GM23338 (cell line): ENCODE measurements at regions not wholly inside any gene's neighbourhood (a gene's known extent, or its start where the extent isn't known, plus 50 kb on each side); places are given as distances from the start of the nearest gene placed in this dataset.
A peak's percentile ranks its signal among the peaks of the same experiment; 100 is the strongest.

Experiments used
- ATAC-seq: fragments of 200-7000 bp; cut with Tn5 transposase; 3 replicates; pipeline ENCODE4 v1.9.1; 2020
- DNase-seq: peaks from one replicate; pipeline ENCODE4 v3.0.0-alpha.2; 2015; ENCODE audit warnings: low spot score
- H2AFZ ChIP-seq: fragments of 200-600 bp; sonication (generic); 2 replicates; pipeline ENCODE4 v1.8.0; 2016; ENCODE audit warnings: antibody characterized with exemption, mild to moderate bottlenecking, moderate library complexity
- H3F3A ChIP-seq: fragments of 200-600 bp; sonication (generic); replicated peaks from 2 replicates; pipeline ENCODE4 v1.8.0; 2017; ENCODE audit warnings: antibody characterized with exemption, mixed run types, low read depth
- H3K27ac ChIP-seq: fragments of 200-600 bp; sonication (generic); 2 replicates; pipeline ENCODE4 v1.6.1; 2016; ENCODE audit warnings: low read depth
- H3K27me3 ChIP-seq: fragments of 200-600 bp; sonication (generic); 2 replicates; pipeline ENCODE4 v1.8.0; 2016; ENCODE audit warnings: mild to moderate bottlenecking, mixed run types, moderate library complexity; ENCODE audit not compliant: insufficient read depth
- H3K36me3 ChIP-seq: fragments of 200-600 bp; sonication (generic); 2 replicates; pipeline ENCODE4 v1.8.0; 2016; ENCODE audit warnings: mild to moderate bottlenecking; ENCODE audit not compliant: insufficient read depth
- H3K4me1 ChIP-seq: fragments of 200-600 bp; sonication (generic); 2 replicates; pipeline ENCODE4 v1.8.0; 2016; ENCODE audit warnings: mild to moderate bottlenecking, moderate library complexity; ENCODE audit not compliant: insufficient read depth
- H3K4me2 ChIP-seq: fragments of 200-600 bp; sonication (generic); 2 replicates; pipeline ENCODE4 v1.7.1; 2017; ENCODE audit warnings: mixed run types
- H3K4me3 ChIP-seq: fragments of 200-600 bp; sonication (generic); 2 replicates; pipeline ENCODE4 v1.6.1; 2016; ENCODE audit warnings: mixed run types
- H3K79me2 ChIP-seq: fragments of 200-600 bp; sonication (generic); replicated peaks from 2 replicates; pipeline ENCODE4 v1.8.0; 2017; ENCODE audit warnings: mild to moderate bottlenecking; ENCODE audit not compliant: insufficient read depth
- H3K9me2 ChIP-seq: fragments of 200-600 bp; sonication (generic); 2 replicates; pipeline ENCODE4 v1.8.0; 2017; ENCODE audit not compliant: insufficient read depth
- H4K20me1 ChIP-seq: fragments of 200-600 bp; sonication (generic); replicated peaks from 2 replicates; pipeline ENCODE4 v1.8.0; 2017; ENCODE audit warnings: mild to moderate bottlenecking; ENCODE audit not compliant: insufficient read depth
- H3K27ac Mint-ChIP-seq: 2 replicates; pipeline ENCODE4 v1.8.0; 2020; ENCODE audit warnings: inconsistent platforms, mild to moderate bottlenecking, moderate library complexity, mixed read lengths
- H3K27me3 Mint-ChIP-seq: 3 replicates; pipeline ENCODE4 v1.8.0; 2022; ENCODE audit warnings: low read depth, mild to moderate bottlenecking, moderate library complexity, mixed read lengths, inconsistent platforms; ENCODE audit not compliant: insufficient read depth, poor library complexity
- H3K36me3 Mint-ChIP-seq: 3 replicates; pipeline ENCODE4 v1.8.0; 2021; ENCODE audit warnings: low read depth, mild to moderate bottlenecking, inconsistent platforms, moderate library complexity, mixed read lengths
- H3K4me1 Mint-ChIP-seq: 3 replicates; pipeline ENCODE4 v1.8.0; 2020; ENCODE audit warnings: mild to moderate bottlenecking, inconsistent platforms, mixed read lengths
- H3K4me3 Mint-ChIP-seq: 3 replicates; pipeline ENCODE4 v1.8.0; 2021; ENCODE audit warnings: moderate library complexity, mild to moderate bottlenecking, inconsistent platforms, mixed read lengths
- H3K9me3 Mint-ChIP-seq: 3 replicates; pipeline ENCODE4 v1.8.0; 2020; ENCODE audit warnings: moderate library complexity, mild to moderate bottlenecking, inconsistent platforms, mixed read lengths
- CTCF ChIP-seq, 2 experiments: fragments of 200-600 bp in 1 of 2; sonication (generic) in 1 of 2; conservative IDR thresholded peaks; 2 replicates each; pipeline versions ENCODE4 v1.5.1 to v1.6.1; 2016 to 2017; ENCODE audit warnings: antibody characterized with exemption in 2 of 2, low read depth in 2 of 2, mild to moderate bottlenecking in 2 of 2, moderate library complexity in 1 of 2
- ETS1 ChIP-seq: IDR thresholded peaks from 2 replicates; pipeline ENCODE4 v1.6.1; 2016; ENCODE audit warnings: antibody characterized with exemption
- EZH2 ChIP-seq: fragments of 200-600 bp; sonication (generic); IDR thresholded peaks from one replicate; pipeline ENCODE4 v1.8.0; 2017; ENCODE audit warnings: antibody characterized with exemption, mild to moderate bottlenecking, low read depth; ENCODE audit not compliant: unreplicated experiment
- EZH2phosphoT487 ChIP-seq: fragments of 200-600 bp; sonication (generic); IDR thresholded peaks from one replicate; pipeline ENCODE4 v1.8.1; 2018; ENCODE audit warnings: antibody characterized with exemption; ENCODE audit not compliant: unreplicated experiment
- JUNB ChIP-seq: IDR thresholded peaks from one replicate; pipeline ENCODE4 v1.6.1; 2016; ENCODE audit warnings: antibody characterized with exemption; ENCODE audit not compliant: unreplicated experiment
- NANOG ChIP-seq: IDR thresholded peaks from 2 replicates; pipeline ENCODE4 v1.6.1; 2016; ENCODE audit warnings: antibody characterized with exemption, borderline replicate concordance
- POLR2AphosphoS5 ChIP-seq: IDR thresholded peaks from 2 replicates; pipeline ENCODE4 v1.6.1; 2016; ENCODE audit warnings: antibody characterized with exemption, low read depth
- STAT1 ChIP-seq: IDR thresholded peaks from one replicate; pipeline ENCODE4 v1.6.1; 2016; ENCODE audit warnings: antibody characterized with exemption; ENCODE audit not compliant: unreplicated experiment
- ZNF114 ChIP-seq: fragments of 250-450 bp; sonication (Bioruptor Pico); IDR thresholded peaks from 2 replicates; pipeline ENCODE4 v1.5.0; 2020; ENCODE audit warnings: mild to moderate bottlenecking, moderate library complexity
- ZNF331 ChIP-seq: fragments of 250-450 bp; sonication (Bioruptor Pico); IDR thresholded peaks from 2 replicates; pipeline ENCODE4 v1.5.0; 2020; ENCODE audit warnings: low read depth, mild to moderate bottlenecking, moderate library complexity
- TF ChIP-seq, protein P1 (sequence below): IDR thresholded peaks from one replicate; pipeline ENCODE4 v1.6.1; 2018; ENCODE audit warnings: antibody characterized with exemption; ENCODE audit not compliant: unreplicated experiment
- TF ChIP-seq, protein P2 (sequence below): fragments of 250-450 bp; sonication (Bioruptor Pico); IDR thresholded peaks from 2 replicates; pipeline ENCODE4 v1.5.0; 2020; ENCODE audit warnings: mild to moderate bottlenecking, moderate library complexity

GRCh38 chr1:99457381-99458165 lies 188.3 kb upstream of the PALMD start (continued):
- TF ChIP-seq, protein P1, sequence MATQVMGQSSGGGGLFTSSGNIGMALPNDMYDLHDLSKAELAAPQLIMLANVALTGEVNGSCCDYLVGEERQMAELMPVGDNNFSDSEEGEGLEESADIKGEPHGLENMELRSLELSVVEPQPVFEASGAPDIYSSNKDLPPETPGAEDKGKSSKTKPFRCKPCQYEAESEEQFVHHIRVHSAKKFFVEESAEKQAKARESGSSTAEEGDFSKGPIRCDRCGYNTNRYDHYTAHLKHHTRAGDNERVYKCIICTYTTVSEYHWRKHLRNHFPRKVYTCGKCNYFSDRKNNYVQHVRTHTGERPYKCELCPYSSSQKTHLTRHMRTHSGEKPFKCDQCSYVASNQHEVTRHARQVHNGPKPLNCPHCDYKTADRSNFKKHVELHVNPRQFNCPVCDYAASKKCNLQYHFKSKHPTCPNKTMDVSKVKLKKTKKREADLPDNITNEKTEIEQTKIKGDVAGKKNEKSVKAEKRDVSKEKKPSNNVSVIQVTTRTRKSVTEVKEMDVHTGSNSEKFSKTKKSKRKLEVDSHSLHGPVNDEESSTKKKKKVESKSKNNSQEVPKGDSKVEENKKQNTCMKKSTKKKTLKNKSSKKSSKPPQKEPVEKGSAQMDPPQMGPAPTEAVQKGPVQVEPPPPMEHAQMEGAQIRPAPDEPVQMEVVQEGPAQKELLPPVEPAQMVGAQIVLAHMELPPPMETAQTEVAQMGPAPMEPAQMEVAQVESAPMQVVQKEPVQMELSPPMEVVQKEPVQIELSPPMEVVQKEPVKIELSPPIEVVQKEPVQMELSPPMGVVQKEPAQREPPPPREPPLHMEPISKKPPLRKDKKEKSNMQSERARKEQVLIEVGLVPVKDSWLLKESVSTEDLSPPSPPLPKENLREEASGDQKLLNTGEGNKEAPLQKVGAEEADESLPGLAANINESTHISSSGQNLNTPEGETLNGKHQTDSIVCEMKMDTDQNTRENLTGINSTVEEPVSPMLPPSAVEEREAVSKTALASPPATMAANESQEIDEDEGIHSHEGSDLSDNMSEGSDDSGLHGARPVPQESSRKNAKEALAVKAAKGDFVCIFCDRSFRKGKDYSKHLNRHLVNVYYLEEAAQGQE, result no peak
- no peak for TF ChIP-seq NANOG

- no peak overlapping the region for H3K27ac ChIP-seq
- ATAC-seq (no peak), DNase-seq (no peak)
- no peak overlapping the region for H3K4me3 ChIP-seq
- H3K79me2 ChIP-seq, result no peaks in the 10 kb centered on the region
- 0 out of 2 replicates have a peak overlapping the region, but pooled peaks have one; percentile 52 for H2AFZ ChIP-seq
- H3K4me1 Mint-ChIP-seq, result peaks cover 3% of the 10 kb centered on the region; the same call in 1 of the 3 replicates
- no peaks in the 10 kb centered on the region for H3K36me3 Mint-ChIP-seq
- no peak overlapping the region for H3K27ac Mint-ChIP-seq
- no peak overlapping the region for H3K4me2 ChIP-seq
- H3K4me1 ChIP-seq, result 0 out of 2 replicates have a peak, but pooled peaks cover 4% of the 10 kb centered on the region
- H3K27me3 ChIP-seq, result no peaks in the 10 kb centered on the region
- H3K4me3 Mint-ChIP-seq, result no peak overlapping the region
- 0 out of 2 replicates have a peak, but pooled peaks cover 3% of the 10 kb centered on the region for H3K9me2 ChIP-seq
- H3K9me3 Mint-ChIP-seq, result no peaks in the 10 kb centered on the region
- no peaks in the 10 kb centered on the region for H3F3A ChIP-seq
- H3K27me3 Mint-ChIP-seq, result no peaks in the 10 kb centered on the region
- no peaks in the 10 kb centered on the region for H3K36me3 ChIP-seq
- H4K20me1 ChIP-seq, result no peaks in the 10 kb centered on the region
- TF ChIP-seq ZNF114 (CRISPR knock-in tag), result no peak
- TF ChIP-seq STAT1, result no peak
- TF ChIP-seq CTCF (conservative IDR thresholded peaks at IDR 0.05; ENCODE audit: low read depth in 2 of 2), result no peak
- no peak for TF ChIP-seq POLR2AphosphoS5
- no peak for TF ChIP-seq EZH2phosphoT487
- no peak for TF ChIP-seq JUNB
- no peak for TF ChIP-seq EZH2
- no peak for TF ChIP-seq ZNF331 (CRISPR knock-in tag)
- TF ChIP-seq, protein P2, sequence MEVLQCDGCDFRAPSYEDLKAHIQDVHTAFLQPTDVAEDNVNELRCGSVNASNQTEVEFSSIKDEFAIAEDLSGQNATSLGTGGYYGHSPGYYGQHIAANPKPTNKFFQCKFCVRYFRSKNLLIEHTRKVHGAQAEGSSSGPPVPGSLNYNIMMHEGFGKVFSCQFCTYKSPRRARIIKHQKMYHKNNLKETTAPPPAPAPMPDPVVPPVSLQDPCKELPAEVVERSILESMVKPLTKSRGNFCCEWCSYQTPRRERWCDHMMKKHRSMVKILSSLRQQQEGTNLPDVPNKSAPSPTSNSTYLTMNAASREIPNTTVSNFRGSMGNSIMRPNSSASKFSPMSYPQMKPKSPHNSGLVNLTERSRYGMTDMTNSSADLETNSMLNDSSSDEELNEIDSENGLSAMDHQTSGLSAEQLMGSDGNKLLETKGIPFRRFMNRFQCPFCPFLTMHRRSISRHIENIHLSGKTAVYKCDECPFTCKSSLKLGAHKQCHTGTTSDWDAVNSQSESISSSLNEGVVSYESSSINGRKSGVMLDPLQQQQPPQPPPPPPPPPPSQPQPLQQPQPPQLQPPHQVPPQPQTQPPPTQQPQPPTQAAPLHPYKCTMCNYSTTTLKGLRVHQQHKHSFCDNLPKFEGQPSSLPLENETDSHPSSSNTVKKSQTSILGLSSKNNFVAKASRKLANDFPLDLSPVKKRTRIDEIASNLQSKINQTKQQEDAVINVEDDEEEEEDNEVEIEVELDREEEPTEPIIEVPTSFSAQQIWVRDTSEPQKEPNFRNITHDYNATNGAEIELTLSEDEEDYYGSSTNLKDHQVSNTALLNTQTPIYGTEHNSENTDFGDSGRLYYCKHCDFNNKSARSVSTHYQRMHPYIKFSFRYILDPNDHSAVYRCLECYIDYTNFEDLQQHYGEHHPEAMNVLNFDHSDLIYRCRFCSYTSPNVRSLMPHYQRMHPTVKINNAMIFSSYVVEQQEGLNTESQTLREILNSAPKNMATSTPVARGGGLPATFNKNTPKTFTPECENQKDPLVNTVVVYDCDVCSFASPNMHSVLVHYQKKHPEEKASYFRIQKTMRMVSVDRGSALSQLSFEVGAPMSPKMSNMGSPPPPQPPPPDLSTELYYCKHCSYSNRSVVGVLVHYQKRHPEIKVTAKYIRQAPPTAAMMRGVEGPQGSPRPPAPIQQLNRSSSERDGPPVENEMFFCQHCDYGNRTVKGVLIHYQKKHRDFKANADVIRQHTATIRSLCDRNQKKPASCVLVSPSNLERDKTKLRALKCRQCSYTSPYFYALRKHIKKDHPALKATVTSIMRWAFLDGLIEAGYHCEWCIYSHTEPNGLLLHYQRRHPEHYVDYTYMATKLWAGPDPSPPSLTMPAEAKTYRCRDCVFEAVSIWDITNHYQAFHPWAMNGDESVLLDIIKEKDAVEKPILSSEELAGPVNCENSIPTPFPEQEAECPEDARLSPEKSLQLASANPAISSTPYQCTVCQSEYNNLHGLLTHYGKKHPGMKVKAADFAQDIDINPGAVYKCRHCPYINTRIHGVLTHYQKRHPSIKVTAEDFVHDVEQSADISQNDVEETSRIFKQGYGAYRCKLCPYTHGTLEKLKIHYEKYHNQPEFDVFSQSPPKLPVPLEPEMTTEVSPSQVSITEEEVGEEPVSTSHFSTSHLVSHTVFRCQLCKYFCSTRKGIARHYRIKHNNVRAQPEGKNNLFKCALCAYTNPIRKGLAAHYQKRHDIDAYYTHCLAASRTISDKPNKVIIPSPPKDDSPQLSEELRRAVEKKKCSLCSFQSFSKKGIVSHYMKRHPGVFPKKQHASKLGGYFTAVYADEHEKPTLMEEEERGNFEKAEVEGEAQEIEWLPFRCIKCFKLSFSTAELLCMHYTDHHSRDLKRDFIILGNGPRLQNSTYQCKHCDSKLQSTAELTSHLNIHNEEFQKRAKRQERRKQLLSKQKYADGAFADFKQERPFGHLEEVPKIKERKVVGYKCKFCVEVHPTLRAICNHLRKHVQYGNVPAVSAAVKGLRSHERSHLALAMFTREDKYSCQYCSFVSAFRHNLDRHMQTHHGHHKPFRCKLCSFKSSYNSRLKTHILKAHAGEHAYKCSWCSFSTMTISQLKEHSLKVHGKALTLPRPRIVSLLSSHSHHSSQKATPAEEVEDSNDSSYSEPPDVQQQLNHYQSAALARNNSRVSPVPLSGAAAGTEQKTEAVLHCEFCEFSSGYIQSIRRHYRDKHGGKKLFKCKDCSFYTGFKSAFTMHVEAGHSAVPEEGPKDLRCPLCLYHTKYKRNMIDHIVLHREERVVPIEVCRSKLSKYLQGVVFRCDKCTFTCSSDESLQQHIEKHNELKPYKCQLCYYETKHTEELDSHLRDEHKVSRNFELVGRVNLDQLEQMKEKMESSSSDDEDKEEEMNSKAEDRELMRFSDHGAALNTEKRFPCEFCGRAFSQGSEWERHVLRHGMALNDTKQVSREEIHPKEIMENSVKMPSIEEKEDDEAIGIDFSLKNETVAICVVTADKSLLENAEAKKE (CRISPR knock-in tag), result no peak
- no peak for TF ChIP-seq ETS1
Observed at GRCh38 chr1:99461499-99461898, 184.4 kb upstream of the PALMD start.
